ENCODE measurements at regions not wholly inside any gene's neighbourhood (a gene's known extent, or its start where the extent isn't known, plus 50 kb on each side); places are given as distances from the start of the nearest gene placed in this dataset.

DNA sequence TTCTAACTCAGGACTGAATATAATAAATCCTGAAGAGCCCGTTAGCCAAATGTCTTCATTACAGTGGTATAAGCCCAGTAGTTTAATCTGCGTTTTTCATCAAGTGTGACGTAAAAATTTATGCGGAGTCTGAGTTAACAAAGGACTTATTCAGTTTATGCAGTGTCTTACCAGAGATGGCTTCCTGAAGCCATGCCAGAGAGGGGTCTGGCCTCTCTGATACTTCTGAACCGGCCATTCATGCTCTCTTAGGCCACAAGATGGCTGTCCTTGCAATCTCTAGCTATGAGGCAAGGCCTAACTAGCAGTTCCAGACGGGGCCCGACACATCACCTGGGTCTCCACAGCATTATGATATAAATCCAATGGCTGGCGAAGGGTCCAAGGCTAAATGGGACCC lies 101.4 kb downstream of the TEX35 start:
- DNase-seq (ENCODE audit: low read depth), result no peak
- TF ChIP-seq CTCF (IDR thresholded peaks at IDR 0.05; ENCODE audit: insufficient read depth, low read length), result no peak
- H3K4me3 ChIP-seq (ENCODE audit: low read depth, low read length), result no peak overlapping the region

- no peak overlapping the region for H3K4me3 ChIP-seq (ENCODE audit: low read depth, low read length)
- TF ChIP-seq CTCF (IDR thresholded peaks at IDR 0.05; ENCODE audit: insufficient read depth, low read length), result no peak
- DNase-seq (ENCODE audit: low read depth), result no peak
These were observed 105.8 kb upstream of the RALGPS2 start for GRCh38 chr1:178619042-178619927.

DNA sequence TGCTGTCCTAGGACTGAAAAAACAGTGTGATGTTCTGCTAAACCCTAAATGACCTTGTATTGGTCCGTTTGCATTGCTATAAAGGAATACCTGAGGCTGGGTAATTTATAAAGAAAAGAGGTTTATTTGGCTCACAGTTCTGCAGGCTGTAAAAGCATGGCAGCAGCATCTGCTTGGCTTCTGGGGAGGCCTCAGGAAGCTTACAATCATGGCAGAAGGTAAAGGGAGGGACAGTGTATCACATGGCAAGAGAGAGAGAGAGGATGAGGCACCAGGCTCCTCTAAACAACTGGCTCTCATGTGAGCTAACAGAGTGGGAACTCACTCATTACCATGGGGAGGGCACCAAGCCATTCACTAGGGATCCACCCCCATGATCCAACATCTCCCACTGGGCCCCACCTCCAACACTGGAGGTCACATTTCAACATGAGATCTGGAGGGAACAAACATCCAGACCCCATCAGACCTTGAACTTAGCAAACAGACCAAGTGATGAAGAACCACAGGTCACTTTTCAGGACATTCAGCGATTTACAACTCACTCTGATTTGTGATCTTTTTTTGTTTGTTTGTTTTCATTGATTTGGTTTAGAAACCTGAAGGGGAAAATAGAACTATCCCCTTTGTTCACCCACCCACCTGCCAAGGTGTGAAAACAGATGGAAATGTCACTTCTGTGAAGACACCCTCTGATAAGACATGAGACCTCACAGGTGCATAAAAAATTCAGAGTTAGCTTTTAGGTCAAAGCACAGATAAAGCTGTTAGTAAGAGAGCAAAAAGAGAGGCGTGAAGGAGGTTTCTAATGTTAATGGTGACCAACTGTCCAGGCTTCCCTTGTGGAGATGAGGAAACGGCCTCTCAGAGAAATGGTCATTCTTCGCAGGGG lies 104.2 kb upstream of the RALGPS2 start:
- TF ChIP-seq CTCF (IDR thresholded peaks at IDR 0.05; ENCODE audit: insufficient read depth, low read length), result no peak
- no peak for DNase-seq (ENCODE audit: low read depth)
- no peak overlapping the region for H3K4me3 ChIP-seq (ENCODE audit: low read depth, low read length)

DNA sequence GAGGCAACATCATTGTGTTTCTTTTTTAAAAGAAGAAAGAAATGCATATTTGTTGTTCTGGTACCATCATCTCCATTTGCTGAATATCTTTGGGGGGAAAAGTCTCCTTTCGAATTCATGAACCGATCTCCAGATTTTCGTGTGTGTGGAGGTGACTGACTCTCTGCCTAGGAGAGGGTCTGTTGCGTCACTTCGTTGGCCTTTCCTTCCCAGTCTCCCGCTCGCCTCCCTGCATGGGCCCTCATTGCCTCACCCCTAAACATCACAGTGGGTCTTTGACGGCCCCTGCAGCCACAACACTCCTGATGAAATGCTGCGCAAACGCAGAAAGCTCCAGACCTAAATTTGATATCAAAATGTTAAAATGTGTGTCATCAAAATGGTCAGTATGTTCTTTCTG lies 103.2 kb upstream of the RALGPS2 start:
- no peak for DNase-seq (ENCODE audit: low read depth)
- no peak for TF ChIP-seq CTCF (IDR thresholded peaks at IDR 0.05; ENCODE audit: insufficient read depth, low read length)
- no peak overlapping the region for H3K4me3 ChIP-seq (ENCODE audit: low read depth, low read length)

DNA sequence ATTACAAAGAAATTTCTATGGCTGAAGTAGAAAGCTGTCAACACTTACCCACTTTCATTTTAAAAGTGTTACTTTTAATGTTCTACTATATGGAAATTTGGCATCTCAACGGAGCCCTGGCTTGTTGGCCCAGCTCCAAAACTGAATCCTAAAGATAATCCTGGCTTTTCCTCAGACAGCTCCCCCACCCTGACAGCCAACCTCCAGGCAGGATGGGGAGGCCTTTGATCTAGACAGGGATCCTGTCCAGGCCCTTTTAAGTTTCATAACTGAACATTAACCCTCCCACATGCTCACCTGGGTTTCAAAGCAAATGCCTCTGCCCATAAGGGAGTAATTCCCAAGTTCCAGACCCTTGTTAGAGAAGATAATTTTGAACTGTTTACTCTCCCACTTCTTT lies 99.3 kb upstream of the RALGPS2 start:
- DNase-seq (ENCODE audit: low read depth), result peak; percentile 41
- H3K4me3 ChIP-seq (ENCODE audit: low read depth, low read length), result no peak overlapping the region
- no peak for TF ChIP-seq CTCF (IDR thresholded peaks at IDR 0.05; ENCODE audit: insufficient read depth, low read length)

GRCh38 chr1:178627037-178627436 lies 98.0 kb upstream of the RALGPS2 start:
- H3K4me3 ChIP-seq (ENCODE audit: low read depth, low read length), result no peak overlapping the region
- no peak for TF ChIP-seq CTCF (IDR thresholded peaks at IDR 0.05; ENCODE audit: insufficient read depth, low read length)
- no peak for DNase-seq (ENCODE audit: low read depth)
